ENCODE measurements at regions not wholly inside any gene's neighbourhood (a gene's known extent, or its start where the extent isn't known, plus 50 kb on each side); places are given as distances from the start of the nearest gene placed in this dataset.
"Not testable (repeated sequence)": the region's sequence is repeated elsewhere in the genome, so short reads cannot be mapped to it uniquely, and the experiment has no call there.

GRCh38 chr6:112401083-112401482, 54.0 kb downstream of the RFPL4B start:
- no peak for DNase-seq

DNA sequence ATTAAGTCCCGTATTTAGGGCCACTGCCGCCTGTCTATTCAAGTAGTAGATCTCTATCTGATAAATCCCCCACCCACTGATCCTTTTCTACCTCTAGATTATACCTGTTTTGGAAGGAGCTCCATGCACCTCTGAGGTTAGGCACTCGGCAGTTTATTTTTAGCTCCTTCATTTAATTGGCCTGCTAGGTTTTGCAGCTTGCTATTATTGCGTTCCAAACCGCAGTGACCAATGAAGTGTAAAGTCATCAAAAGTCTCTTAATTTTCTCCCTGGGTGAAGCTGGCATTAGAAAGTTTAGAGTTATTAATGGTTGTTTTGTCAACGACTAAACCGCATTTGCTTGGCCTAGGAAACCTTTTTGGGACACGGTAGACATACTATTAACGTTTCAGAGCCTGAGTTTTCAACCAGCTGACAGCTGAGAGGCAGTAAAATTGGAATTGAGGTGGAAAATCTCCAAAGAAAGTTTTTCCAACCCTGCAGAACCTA, 60.0 kb downstream of the RFPL4B start:
- DNase-seq, result no peak

GRCh38 chr6:112408522-112408921, 61.4 kb downstream of the RFPL4B start:
- DNase-seq, result no peak

GRCh38 chr6:112409311-112409710, 62.2 kb downstream of the RFPL4B start:
- DNase-seq, result no peak

- DNase-seq, result no peak
These were observed 66.7 kb downstream of the RFPL4B start for GRCh38 chr6:112413780-112414179.

DNA sequence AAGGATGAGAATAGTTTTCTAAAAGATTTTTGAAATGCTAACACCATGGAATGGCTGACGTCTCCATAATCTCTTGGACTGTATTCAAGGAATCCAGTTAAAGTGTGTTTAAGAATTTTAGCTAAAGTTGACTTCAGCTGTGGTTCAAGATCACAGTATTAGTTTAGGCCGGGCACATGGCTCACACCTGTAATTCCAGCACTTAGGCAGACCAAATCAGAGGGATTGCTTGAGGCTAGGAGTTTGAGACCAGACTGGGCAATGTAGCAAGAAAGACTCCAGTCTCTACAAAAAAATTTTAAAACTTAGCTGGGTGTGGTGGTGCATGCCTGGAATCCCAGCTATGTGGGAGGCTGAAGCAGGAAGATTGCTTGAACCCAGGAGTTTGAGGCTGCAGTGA, 68.2 kb downstream of the RFPL4B start:
- no peak for DNase-seq

GRCh38 chr6:112416866-112417265, 69.7 kb downstream of the RFPL4B start:
- DNase-seq, result no peak

GRCh38 chr6:112427011-112427410, 79.9 kb downstream of the RFPL4B start:
- DNase-seq, result not testable (repeated sequence)

- DNase-seq, result no peak
These were observed 80.4 kb downstream of the RFPL4B start for GRCh38 chr6:112427499-112427898.

- no peak for DNase-seq
These were observed 81.3 kb downstream of the RFPL4B start for GRCh38 chr6:112428477-112428876.

DNA sequence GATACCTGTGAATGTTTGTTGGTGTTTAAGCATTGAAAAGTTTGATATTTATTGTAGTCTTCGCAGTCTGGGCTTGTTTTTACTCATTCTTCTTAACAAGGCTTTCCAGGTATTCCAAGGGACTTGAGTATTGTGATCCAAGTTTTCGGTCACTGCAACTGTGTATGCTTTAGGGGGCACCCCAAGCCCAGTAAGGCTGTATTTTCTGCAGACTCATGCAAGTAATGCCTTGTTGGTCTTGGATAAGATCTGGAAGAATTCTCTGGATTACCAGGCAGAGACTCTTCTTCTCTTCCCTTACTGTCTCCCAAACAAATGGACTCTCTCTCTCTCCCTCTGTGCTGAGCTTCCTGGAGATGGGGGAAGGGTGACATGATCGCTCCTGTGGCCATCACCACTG, 82.1 kb downstream of the RFPL4B start:
- no peak for DNase-seq

DNA sequence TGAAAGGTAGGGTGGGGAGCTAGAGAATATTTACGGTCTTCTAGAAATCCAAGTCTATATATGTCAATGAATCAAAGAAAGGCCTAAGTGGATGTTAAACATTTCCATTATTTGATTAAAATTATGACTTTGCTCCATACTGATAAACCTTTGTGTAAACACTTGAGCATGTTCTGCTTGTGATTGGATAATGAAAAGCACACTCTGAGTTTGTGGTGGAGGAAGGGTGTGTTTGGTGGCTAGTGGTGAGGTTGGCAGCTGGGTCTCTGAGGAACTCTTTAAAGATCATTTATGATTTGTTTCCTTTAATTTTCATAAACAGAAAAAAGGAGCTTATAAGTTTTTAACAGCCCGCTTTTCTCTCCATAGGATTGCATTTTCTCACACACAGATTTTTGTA, 84.7 kb downstream of the RFPL4B start:
- no peak for DNase-seq

DNA sequence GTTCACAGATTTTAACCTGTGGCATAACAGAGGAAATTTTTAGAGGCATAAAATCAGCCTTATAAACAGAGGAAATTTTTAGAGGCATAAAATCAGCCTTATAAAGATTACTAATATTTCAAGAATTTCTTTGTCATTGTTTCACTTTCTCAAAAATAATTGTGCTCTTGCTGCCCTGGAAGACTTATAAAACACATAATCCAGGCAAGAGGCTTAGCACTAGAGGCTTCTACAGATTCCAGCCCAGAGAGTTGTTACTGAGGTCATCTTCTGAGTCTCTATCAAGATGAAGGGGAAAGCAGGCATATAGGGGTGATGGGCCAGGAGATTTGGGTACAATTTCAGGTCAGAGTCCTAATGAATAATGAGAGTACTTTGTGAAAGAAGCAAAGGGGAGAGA, 85.7 kb downstream of the RFPL4B start:
- DNase-seq, result no peak

DNA sequence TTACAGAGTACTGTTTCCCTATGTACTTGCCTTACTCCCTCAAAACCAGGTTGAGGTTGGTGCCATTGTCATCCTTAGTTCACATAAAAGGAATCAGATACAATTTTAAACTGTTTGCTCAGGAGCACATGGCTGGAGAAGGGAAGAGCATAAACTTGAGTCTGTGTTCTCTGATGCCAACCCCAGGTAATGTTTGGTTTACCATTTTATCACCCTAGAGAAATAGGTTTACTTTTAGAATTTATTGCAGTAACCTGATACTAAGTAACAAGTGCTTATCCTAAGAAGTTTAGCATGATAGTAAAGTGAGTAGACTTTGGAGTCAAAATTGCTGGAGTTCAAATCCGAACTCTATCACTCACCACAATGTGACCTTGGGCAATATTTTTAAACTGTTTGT, 86.3 kb downstream of the RFPL4B start:
- DNase-seq, result no peak

DNA sequence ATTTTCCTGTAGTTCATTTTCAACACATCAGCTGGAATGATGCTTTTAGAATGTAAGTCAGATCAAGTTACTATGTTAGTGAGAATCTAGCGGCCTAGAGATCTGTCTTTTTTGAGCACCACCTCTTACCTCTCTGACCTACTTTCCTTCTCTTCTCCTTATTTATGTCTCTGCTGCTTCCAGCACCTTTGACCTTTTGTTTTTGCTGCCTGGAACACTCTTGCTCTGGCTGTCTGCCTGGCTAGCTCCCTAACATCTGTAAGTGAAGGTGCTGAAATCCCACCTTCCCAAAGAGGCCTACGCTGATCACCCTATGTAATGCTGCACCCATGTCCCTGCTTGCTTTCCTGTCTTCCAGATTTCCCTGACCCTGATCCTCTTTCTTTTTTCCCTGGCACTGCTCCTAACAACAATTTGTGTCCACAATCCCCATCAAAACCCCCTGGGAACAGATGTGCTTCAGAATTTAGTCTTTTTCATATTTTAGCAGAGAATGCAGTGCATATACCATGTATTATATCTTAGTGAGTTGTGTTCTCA, 87.8 kb downstream of the RFPL4B start:
- no peak for DNase-seq

GRCh38 chr6:112437058-112437457, 89.9 kb downstream of the RFPL4B start:
- no peak for DNase-seq

DNA sequence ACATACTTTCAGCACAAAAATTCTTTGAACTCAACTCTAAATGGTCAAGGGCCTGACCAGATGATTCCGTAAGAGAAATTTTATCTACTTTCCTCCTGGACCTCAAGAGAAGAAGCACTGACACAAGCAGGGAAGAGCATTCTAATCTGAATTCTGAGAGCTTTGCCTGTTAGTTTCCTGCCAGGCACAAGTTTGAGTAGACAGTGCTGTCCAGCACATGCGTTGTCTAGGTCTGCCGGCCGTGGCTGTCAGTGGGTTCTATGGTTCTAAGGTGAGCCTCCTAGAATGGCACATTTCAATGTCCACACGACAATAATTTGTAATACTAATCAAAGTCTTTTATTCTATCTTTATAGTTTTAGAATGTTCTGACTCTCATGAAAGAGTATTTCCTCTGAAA, 91.9 kb downstream of the RFPL4B start:
- DNase-seq, result peak in 1 of 56 donors; percentile 0

DNA sequence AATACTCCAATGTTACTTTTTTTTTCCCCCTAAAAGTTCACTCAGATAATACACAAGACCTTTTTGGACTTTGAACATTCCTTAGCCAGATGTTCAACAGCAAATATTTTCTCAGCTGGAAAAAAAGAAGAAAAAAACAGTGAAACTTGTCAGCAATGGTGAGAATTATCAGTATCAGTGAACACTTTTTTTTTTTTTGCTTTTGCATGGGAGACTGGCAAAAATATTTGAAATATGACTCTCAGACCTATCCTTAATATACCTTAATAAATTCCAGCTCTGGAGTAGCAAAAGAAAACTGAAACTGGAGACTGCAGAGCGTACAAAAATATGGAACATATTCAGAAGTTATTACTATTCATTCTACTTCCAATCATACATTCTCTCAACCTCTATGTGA, 92.3 kb downstream of the RFPL4B start:
- no peak for DNase-seq

GRCh38 chr6:112441607-112442006, 94.5 kb downstream of the RFPL4B start:
- DNase-seq, result no peak

GRCh38 chr6:112443179-112444065, 96.3 kb downstream of the RFPL4B start:
- peak in 1 of 56 donors; percentile 4 for DNase-seq

DNA sequence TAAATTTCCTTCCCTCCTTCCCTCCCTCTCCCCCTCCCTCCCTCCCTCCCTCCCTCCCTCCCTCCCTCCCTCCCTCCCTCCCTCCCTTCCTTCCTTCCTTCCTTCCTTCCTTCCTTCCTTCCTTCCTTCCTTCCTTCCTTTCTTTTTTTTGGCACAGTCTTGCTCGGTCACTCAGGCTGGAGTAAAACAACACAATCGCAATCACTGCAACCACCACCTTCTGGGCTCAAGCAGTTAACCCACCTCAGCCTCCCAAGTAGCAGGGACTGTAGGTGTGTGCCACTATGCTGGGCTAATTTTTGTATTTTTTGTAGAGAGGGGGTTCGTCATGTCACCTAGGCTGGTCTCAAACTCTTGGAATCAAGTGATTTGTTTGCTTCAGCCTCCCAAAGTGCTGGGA, 101.7 kb downstream of the RFPL4B start:
- DNase-seq, result not testable (repeated sequence)

DNA sequence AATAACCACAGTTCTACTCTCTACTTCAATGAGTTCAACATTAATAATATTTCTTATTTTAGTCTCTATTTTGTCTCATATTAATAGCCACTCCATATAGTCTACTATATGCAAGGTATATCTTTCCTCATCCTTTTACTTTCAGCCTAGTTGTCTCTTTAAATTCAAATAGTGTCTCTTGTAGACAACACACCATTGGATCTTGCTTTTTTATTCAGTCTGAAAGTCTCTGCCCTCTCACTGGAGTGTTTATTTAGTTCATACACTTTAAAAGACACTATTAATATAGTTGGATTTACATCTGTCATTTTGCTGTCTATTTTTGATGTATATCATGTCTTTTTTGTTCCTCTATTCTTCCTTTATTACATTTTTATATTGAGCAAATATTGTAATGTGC, 103.5 kb downstream of the RFPL4B start:
- no peak for DNase-seq

DNA sequence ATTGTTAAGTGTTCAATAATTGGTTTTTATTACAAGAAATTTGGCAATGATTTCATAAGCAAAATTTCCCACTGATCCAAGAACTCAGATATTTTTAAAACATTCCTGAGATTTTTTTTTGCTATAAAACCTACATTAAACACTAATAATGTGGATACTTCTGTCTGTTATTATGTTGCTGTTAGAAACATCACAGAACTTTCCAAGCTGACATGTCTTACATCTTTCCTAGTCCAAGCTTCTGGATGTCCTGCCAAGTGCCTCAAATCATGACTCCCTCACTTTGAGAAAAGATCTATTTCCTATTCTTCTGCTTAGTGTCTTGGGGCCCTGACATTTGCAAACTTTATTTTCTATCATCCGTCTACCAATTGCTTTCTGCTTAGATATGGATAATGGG, 110.8 kb downstream of the RFPL4B start:
- no peak for DNase-seq
